GM21786 (cell line): ENCODE measurements at regions not wholly inside any gene's neighbourhood (a gene's known extent, or its start where the extent isn't known, plus 50 kb on each side); places are given as distances from the start of the nearest gene placed in this dataset.

Experiments
- ATAC-seq: cut with Tn5 transposase; IDR thresholded peaks from one replicate; pipeline ENCODE4 v1.9.1; 2021; ENCODE audit not compliant: unreplicated experiment

GRCh38 chr6:23454080-23454976, 671.7 kb upstream of the NRSN1 start:
- ATAC-seq, result no peak

GRCh38 chr6:23455754-23456153, 670.3 kb upstream of the NRSN1 start:
- ATAC-seq, result no peak

GRCh38 chr6:23456396-23456795, 669.6 kb upstream of the NRSN1 start:
- no peak for ATAC-seq

GRCh38 chr6:23457321-23457720, 668.7 kb upstream of the NRSN1 start:
- no peak for ATAC-seq

GRCh38 chr6:23465912-23466311, 660.1 kb upstream of the NRSN1 start:
- ATAC-seq, result no peak

GRCh38 chr6:23477586-23477985, 648.4 kb upstream of the NRSN1 start:
- ATAC-seq, result no peak

- ATAC-seq, result no peak
These were observed 647.7 kb upstream of the NRSN1 start for GRCh38 chr6:23478312-23478711.

GRCh38 chr6:23483896-23484295, 642.1 kb upstream of the NRSN1 start:
- ATAC-seq, result no peak

GRCh38 chr6:23494367-23494766, 631.6 kb upstream of the NRSN1 start:
- ATAC-seq, result no peak

GRCh38 chr6:23498013-23498412, 628.0 kb upstream of the NRSN1 start:
- no peak for ATAC-seq

- ATAC-seq, result no peak
These were observed 626.5 kb upstream of the NRSN1 start for GRCh38 chr6:23499549-23499948.

- peak; percentile 56 for ATAC-seq
These were observed 622.8 kb upstream of the NRSN1 start for GRCh38 chr6:23503173-23503572.

GRCh38 chr6:23505026-23505425, 621.0 kb upstream of the NRSN1 start:
- no peak for ATAC-seq

GRCh38 chr6:23510778-23511510, 615.1 kb upstream of the NRSN1 start:
- ATAC-seq, result no peak

- ATAC-seq, result no peak
These were observed 614.2 kb upstream of the NRSN1 start for GRCh38 chr6:23511817-23512216.

- ATAC-seq, result no peak
These were observed 607.7 kb upstream of the NRSN1 start for GRCh38 chr6:23518294-23518693.

GRCh38 chr6:23522792-23523547, 603.0 kb upstream of the NRSN1 start:
- ATAC-seq, result no peak

- no peak for ATAC-seq
These were observed 602.2 kb upstream of the NRSN1 start for GRCh38 chr6:23523771-23524170.

- ATAC-seq, result no peak
These were observed 601.5 kb upstream of the NRSN1 start for GRCh38 chr6:23524548-23524947.

GRCh38 chr6:23526526-23526925, 599.5 kb upstream of the NRSN1 start:
- ATAC-seq, result no peak

GRCh38 chr6:23529902-23530301, 596.1 kb upstream of the NRSN1 start:
- ATAC-seq, result no peak

- ATAC-seq, result no peak
These were observed 594.3 kb upstream of the NRSN1 start for GRCh38 chr6:23531666-23532065.
